ENCODE measurements at regions not wholly inside any gene's neighbourhood (a gene's known extent, or its start where the extent isn't known, plus 50 kb on each side); places are given as distances from the start of the nearest gene placed in this dataset.

- Mint-ChIP-seq H3K4me3 (no peak overlapping the region), H3K27ac (no peak overlapping the region), H3K4me1 (no peaks in the 10 kb centered on the region), H3K9me3 (peaks cover 3% of the 10 kb centered on the region), H3K36me3 (ENCODE audit: low read depth) (no peaks in the 10 kb centered on the region), H3K27me3 (ENCODE audit: low read depth) (no peaks in the 10 kb centered on the region)
- TF ChIP-seq CTCF (IDR thresholded peaks at IDR 0.05; ENCODE audit: unreplicated experiment in 3 of 3): no peak
Measured at GRCh38 chr14:83491091-83491490, 1957.4 kb upstream of the SEL1L start.

GRCh38 chr14:83520837-83521236, 1987.2 kb upstream of the SEL1L start:
- no peak overlapping the region for H3K4me3 Mint-ChIP-seq
- H3K9me3 Mint-ChIP-seq: no peaks in the 10 kb centered on the region
- H3K27ac Mint-ChIP-seq: peak overlapping the region in 1 of 3 experiments; percentile 65
- no peaks in the 10 kb centered on the region for H3K36me3 Mint-ChIP-seq (ENCODE audit: low read depth)
- no peak for TF ChIP-seq CTCF (IDR thresholded peaks at IDR 0.05; ENCODE audit: unreplicated experiment in 3 of 3)
- H3K27me3 Mint-ChIP-seq (ENCODE audit: low read depth): peaks cover 3% of the 10 kb centered on the region
- H3K4me1 Mint-ChIP-seq: peaks cover 5% of the 10 kb centered on the region

- TF ChIP-seq CTCF (IDR thresholded peaks at IDR 0.05; ENCODE audit: unreplicated experiment in 3 of 3): no peak
- Mint-ChIP-seq H3K27ac (no peak overlapping the region), H3K36me3 (ENCODE audit: low read depth) (no peaks in the 10 kb centered on the region), H3K27me3 (ENCODE audit: low read depth) (peaks cover 3% of the 10 kb centered on the region), H3K4me1 (no peaks in the 10 kb centered on the region), H3K9me3 (no peaks in the 10 kb centered on the region), H3K4me3 (no peak overlapping the region)
Measured at GRCh38 chr14:83529531-83529930, 1995.9 kb upstream of the SEL1L start.

GRCh38 chr14:83533734-83534133, 1996.2 kb upstream of the FLRT2 start:
- H3K27ac Mint-ChIP-seq: no peak overlapping the region

GRCh38 chr14:83534995-83535394, 1994.9 kb upstream of the FLRT2 start:
- H3K4me3 Mint-ChIP-seq: no peak overlapping the region
- H3K27me3 Mint-ChIP-seq (ENCODE audit: low read depth): no peaks in the 10 kb centered on the region
- TF ChIP-seq CTCF (IDR thresholded peaks at IDR 0.05; ENCODE audit: unreplicated experiment in 3 of 3): no peak
- no peaks in the 10 kb centered on the region for H3K4me1 Mint-ChIP-seq
- H3K36me3 Mint-ChIP-seq (ENCODE audit: low read depth): no peaks in the 10 kb centered on the region
- no peaks in the 10 kb centered on the region for H3K9me3 Mint-ChIP-seq
- no peak overlapping the region for H3K27ac Mint-ChIP-seq

More at GRCh38 chr14:83533734-83534133, 1996.2 kb upstream of the FLRT2 start:
- no peaks in the 10 kb centered on the region for H3K27me3 Mint-ChIP-seq (ENCODE audit: low read depth)
- no peaks in the 10 kb centered on the region for H3K36me3 Mint-ChIP-seq (ENCODE audit: low read depth)
- TF ChIP-seq CTCF (IDR thresholded peaks at IDR 0.05; ENCODE audit: unreplicated experiment in 3 of 3): no peak
- no peaks in the 10 kb centered on the region for H3K9me3 Mint-ChIP-seq
- no peaks in the 10 kb centered on the region for H3K4me1 Mint-ChIP-seq
- no peak overlapping the region for H3K4me3 Mint-ChIP-seq

GRCh38 chr14:83535444-83535843, 1994.5 kb upstream of the FLRT2 start:
- Mint-ChIP-seq H3K36me3 (ENCODE audit: low read depth) (no peaks in the 10 kb centered on the region), H3K27me3 (ENCODE audit: low read depth) (no peaks in the 10 kb centered on the region), H3K27ac (no peak overlapping the region), H3K4me1 (no peaks in the 10 kb centered on the region), H3K4me3 (no peak overlapping the region), H3K9me3 (no peaks in the 10 kb centered on the region)
- TF ChIP-seq CTCF (IDR thresholded peaks at IDR 0.05; ENCODE audit: unreplicated experiment in 3 of 3): no peak
